Neural crest cell (in vitro differentiated cells): ENCODE measurements at regions not wholly inside any gene's neighbourhood (a gene's known extent, or its start where the extent isn't known, plus 50 kb on each side); places are given as distances from the start of the nearest gene placed in this dataset.

Source experiments
- DNase-seq: peaks from one replicate; pipeline ENCODE4 v3.0.0; 2021; ENCODE audit warnings: low read depth, mixed read lengths, low spot score
- H3K27ac Mint-ChIP-seq: one replicate; pipeline ENCODE4 v1.8.0; 2021; ENCODE audit warnings: mild to moderate bottlenecking, mixed read lengths; ENCODE audit not compliant: unreplicated experiment
- H3K27me3 Mint-ChIP-seq: 2 replicates; pipeline ENCODE4 v1.8.0; 2021; ENCODE audit warnings: low read depth, mild to moderate bottlenecking, mixed read lengths
- H3K36me3 Mint-ChIP-seq: 2 replicates; pipeline ENCODE4 v1.8.0; 2021; ENCODE audit warnings: low read depth, mild to moderate bottlenecking, mixed read lengths
- H3K4me1 Mint-ChIP-seq: 2 replicates; pipeline ENCODE4 v1.8.0; 2021; ENCODE audit warnings: mixed read lengths
- H3K4me3 Mint-ChIP-seq: one replicate; pipeline ENCODE4 v1.8.0; 2021; ENCODE audit warnings: mild to moderate bottlenecking, mixed read lengths
- H3K9me3 Mint-ChIP-seq: 2 replicates; pipeline ENCODE4 v1.8.0; 2021; ENCODE audit warnings: mixed read lengths
- CTCF ChIP-seq: fragments of 200-600 bp; sonication (generic); conservative IDR thresholded peaks from 2 replicates; pipeline ENCODE4 v1.5.0; 2021; ENCODE audit warnings: antibody characterized with exemption, mild to moderate bottlenecking

- Mint-ChIP-seq H3K36me3 (no peaks in the 10 kb centered on the region), H3K4me1 (no peaks in the 10 kb centered on the region), H3K4me3 (no peak overlapping the region), H3K27me3 (no peaks in the 10 kb centered on the region), H3K9me3 (no peaks in the 10 kb centered on the region), H3K27ac (no peak overlapping the region)
- no peak for DNase-seq
- TF ChIP-seq CTCF: no peak
Measured at GRCh38 chr10:93236393-93237040, 162.8 kb downstream of the CYP26A1 start.

- H3K9me3 Mint-ChIP-seq: peaks cover 6% of the 10 kb centered on the region
- H3K27ac Mint-ChIP-seq: no peak overlapping the region
- no peak for DNase-seq
- no peak overlapping the region for H3K4me3 Mint-ChIP-seq
- no peaks in the 10 kb centered on the region for H3K36me3 Mint-ChIP-seq
- H3K4me1 Mint-ChIP-seq: peaks cover 4% of the 10 kb centered on the region
- no peaks in the 10 kb centered on the region for H3K27me3 Mint-ChIP-seq
- no peak for TF ChIP-seq CTCF
Measured at GRCh38 chr10:93245147-93245546, 171.5 kb downstream of the CYP26A1 start.

GRCh38 chr10:93245779-93246178 lies 172.1 kb downstream of the CYP26A1 start:
- Mint-ChIP-seq H3K27ac (no peak overlapping the region), H3K4me1 (peaks cover 4% of the 10 kb centered on the region), H3K36me3 (no peaks in the 10 kb centered on the region), H3K27me3 (no peaks in the 10 kb centered on the region), H3K9me3 (peaks cover 6% of the 10 kb centered on the region), H3K4me3 (no peak overlapping the region)
- no peak for TF ChIP-seq CTCF
- no peak for DNase-seq

- no peak for DNase-seq
- H3K36me3 Mint-ChIP-seq: no peaks in the 10 kb centered on the region
- no peaks in the 10 kb centered on the region for H3K27me3 Mint-ChIP-seq
- no peak for TF ChIP-seq CTCF
- H3K9me3 Mint-ChIP-seq: peaks cover 6% of the 10 kb centered on the region
- no peak overlapping the region for H3K4me3 Mint-ChIP-seq
- H3K4me1 Mint-ChIP-seq: peaks cover 4% of the 10 kb centered on the region
- no peak overlapping the region for H3K27ac Mint-ChIP-seq
Measured at GRCh38 chr10:93248583-93249227, 175.0 kb downstream of the CYP26A1 start.

GRCh38 chr10:93250010-93250409 lies 176.3 kb downstream of the CYP26A1 start:
- Mint-ChIP-seq H3K4me3 (no peak overlapping the region), H3K27me3 (no peaks in the 10 kb centered on the region), H3K36me3 (no peaks in the 10 kb centered on the region), H3K4me1 (peaks cover 4% of the 10 kb centered on the region), H3K27ac (no peak overlapping the region), H3K9me3 (peaks cover 6% of the 10 kb centered on the region)
- DNase-seq: no peak
- no peak for TF ChIP-seq CTCF
